Epithelial cell of esophagus (primary cell): ENCODE measurements at regions not wholly inside any gene's neighbourhood (a gene's known extent, or its start where the extent isn't known, plus 50 kb on each side); places are given as distances from the start of the nearest gene placed in this dataset.

Experiments used
- DNase-seq: peaks from one replicate; pipeline ENCODE4 v3.0.0; 2010; ENCODE audit warnings: low read depth
- H3K4me3 ChIP-seq: 2 replicates; pipeline ENCODE4 v1.5.1; 2011; ENCODE audit warnings: mild to moderate bottlenecking, low read length, control low read depth
- TF ChIP-seq, protein P1 (sequence below): IDR thresholded peaks from 2 replicates; pipeline ENCODE4 v1.5.1; 2011; ENCODE audit warnings: low read depth, mild to moderate bottlenecking, low read length, control low read depth, inconsistent platforms; ENCODE audit not compliant: insufficient read depth; ENCODE audit errors: missing control alignments

DNA sequence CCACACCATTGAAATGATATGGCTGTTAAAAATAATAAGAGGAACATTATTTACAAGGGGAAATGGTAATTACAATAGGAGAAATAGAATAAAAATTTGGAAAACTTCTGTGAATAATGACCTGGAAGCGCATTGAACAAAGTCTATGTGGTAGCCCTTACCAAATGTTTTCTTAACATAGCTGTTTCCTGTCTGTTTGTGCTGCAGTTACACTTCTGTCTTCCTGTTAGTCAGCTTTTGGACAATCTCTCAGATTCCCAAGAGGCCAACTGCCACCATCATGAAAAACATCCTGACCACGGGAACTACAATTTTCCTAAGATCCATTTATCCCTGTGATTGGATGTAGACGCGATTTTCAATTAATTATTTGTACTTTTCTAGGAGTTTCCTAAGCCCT is 754.4 kb upstream of the MARCKS start:
- TF ChIP-seq, protein P1, sequence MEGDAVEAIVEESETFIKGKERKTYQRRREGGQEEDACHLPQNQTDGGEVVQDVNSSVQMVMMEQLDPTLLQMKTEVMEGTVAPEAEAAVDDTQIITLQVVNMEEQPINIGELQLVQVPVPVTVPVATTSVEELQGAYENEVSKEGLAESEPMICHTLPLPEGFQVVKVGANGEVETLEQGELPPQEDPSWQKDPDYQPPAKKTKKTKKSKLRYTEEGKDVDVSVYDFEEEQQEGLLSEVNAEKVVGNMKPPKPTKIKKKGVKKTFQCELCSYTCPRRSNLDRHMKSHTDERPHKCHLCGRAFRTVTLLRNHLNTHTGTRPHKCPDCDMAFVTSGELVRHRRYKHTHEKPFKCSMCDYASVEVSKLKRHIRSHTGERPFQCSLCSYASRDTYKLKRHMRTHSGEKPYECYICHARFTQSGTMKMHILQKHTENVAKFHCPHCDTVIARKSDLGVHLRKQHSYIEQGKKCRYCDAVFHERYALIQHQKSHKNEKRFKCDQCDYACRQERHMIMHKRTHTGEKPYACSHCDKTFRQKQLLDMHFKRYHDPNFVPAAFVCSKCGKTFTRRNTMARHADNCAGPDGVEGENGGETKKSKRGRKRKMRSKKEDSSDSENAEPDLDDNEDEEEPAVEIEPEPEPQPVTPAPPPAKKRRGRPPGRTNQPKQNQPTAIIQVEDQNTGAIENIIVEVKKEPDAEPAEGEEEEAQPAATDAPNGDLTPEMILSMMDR = no peak
- H3K4me3 ChIP-seq = no peak overlapping the region
- DNase-seq = no peak

DNA sequence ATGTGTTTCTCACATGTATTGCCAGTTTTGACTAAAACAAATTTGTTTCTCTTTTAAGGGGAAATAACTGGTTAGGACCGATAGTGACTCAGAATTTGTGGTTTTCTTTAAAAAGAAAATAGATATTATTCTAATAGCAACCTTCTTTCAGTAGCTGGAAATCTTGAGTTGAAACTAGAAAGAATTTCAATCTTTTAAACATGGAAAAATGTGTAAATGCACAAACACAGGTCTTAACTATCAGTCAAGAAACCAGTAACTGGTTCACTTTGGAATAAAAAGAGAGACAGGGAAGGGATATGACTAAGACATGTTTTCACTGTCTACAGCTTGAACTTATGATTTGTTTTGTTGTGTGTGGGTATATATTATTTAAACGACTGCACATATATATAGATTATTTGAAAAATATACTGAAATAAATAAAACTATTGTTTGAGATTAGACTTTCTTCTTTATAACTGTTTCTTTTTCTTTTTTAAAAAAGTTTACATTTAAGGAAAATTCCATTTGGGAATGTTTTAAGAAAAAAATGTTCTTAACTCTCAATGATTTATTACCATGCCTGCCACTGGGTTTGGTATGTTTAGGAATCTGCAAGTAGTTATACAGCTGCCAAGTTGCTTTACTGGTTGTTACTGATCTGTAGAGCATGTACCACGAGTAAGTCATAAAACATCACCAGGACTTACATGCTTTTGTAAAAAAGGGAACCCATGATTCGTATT is 753.3 kb upstream of the MARCKS start:
- TF ChIP-seq, protein P1 = no peak
- DNase-seq = peak; percentile 11
- H3K4me3 ChIP-seq = no peak overlapping the region

DNA sequence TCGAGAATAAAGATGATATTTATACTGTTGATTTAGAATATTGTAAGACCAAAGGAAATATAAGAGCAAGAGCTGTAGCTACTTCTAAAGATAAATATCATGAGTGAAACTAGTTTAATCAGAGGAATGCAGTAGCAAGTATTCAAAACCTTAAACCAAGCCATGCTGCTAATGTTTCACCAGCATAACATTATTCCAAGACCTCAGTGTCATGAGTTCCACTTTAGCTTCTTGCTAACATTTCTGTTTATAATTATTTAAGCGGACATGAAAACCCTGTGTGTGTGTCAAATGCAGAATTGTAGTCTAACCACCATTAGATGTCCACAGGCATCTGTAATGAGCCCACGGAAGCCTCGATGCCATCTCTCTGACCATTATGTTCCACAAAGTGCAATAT is 752.6 kb upstream of the MARCKS start:
- TF ChIP-seq, protein P1 = no peak
- DNase-seq = no peak
- H3K4me3 ChIP-seq = no peak overlapping the region

DNA sequence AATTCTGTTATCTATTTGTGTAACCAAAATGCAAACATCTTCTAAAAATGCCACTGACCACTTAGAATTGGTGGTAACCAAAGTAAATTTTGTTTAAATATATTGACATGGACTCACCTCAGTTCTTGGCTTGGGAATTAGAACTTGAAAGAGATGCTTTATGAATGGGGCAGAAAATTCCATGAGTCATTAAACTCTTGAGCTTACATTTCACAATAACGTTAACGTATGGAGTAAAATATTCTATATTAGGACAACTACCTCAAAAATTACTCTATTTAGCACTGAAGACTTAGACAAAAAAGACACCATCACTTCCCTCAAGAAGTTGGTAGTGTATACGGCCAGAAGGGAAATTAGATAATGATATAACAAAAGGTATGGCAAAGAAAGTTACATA is 752.2 kb upstream of the MARCKS start:
- TF ChIP-seq, protein P1 = no peak
- no peak overlapping the region for H3K4me3 ChIP-seq
- no peak for DNase-seq

DNA sequence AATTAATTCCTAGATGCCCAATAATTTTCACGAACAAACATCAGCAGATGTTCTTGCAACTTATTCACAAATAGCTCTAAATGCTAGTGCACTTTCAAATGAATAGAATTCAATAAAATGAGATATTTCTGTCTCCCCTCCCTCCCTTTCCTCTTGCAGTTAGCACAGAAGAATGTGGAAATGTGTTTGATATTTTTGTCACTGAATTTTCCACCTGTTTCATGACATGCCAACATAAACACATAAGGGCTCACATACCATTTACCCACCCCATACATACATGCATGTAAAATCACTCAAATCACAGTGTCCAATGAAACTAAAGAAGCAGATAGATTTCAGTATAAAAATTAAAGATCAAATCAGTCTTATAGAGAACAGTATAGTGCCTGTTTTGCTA is 746.9 kb upstream of the MARCKS start:
- no peak overlapping the region for H3K4me3 ChIP-seq
- no peak for DNase-seq
- TF ChIP-seq, protein P1 = no peak

DNA sequence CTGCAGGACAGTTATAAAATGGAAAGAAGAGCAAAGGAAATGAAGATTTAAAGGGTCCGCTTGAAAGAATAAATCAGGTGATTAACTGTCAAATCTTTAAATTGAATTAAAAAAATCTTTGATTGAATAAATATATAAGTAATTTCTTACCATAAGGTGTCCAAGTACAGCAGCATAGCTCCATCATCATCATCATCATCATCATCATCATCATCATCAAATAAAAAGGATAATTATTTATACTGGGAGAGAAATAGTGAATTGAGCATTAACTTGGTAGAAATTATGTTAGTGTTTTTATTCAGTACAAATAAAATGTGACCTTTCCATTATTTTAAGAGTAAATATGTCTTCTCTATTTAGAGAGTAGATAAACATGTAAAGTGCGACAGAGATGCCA is 745.6 kb upstream of the MARCKS start:
- no peak overlapping the region for H3K4me3 ChIP-seq
- DNase-seq = no peak
- TF ChIP-seq, protein P1 = no peak

DNA sequence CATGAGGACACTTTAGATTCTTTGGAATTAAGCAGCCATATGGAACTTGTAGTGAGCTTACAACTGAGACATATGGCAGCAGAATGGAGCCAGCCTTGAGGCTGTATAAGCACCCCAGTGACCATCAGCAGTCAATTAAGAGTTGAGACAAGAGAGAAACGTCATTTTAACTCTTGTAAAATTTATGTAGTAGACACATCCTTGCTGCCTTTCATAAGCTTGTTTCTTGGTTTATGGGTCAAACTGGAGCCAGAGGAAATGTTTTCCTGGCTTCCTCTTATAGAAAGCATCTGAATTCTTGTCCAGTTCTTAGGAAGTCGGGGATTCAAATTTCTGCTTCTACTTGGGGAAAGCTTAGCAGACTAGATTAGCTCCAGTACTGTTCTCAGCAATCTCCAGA is 745.1 kb upstream of the MARCKS start:
- TF ChIP-seq, protein P1 = no peak
- DNase-seq = no peak
- H3K4me3 ChIP-seq = no peak overlapping the region
